ENCODE measurements at regions not wholly inside any gene's neighbourhood (a gene's known extent, or its start where the extent isn't known, plus 50 kb on each side); places are given as distances from the start of the nearest gene placed in this dataset.

- TF ChIP-seq POLR2AphosphoS5 (IDR thresholded peaks at IDR 0.05; ENCODE audit: low read depth, low read length) (no peak), PAX5 (IDR thresholded peaks at IDR 0.05; ENCODE audit: insufficient read depth, low read length, severe bottlenecking) (no peak), POLR2A (IDR thresholded peaks at IDR 0.05; ENCODE audit: low read depth, low read length) (no peak)
Measured at GRCh38 chr1:195475568-195475967, 1132.7 kb downstream of the KCNT2 start.
